ENCODE measurements at regions not wholly inside any gene's neighbourhood (a gene's known extent, or its start where the extent isn't known, plus 50 kb on each side); places are given as distances from the start of the nearest gene placed in this dataset.

- Histone ChIP-seq H3K36me3 (ENCODE audit: control insufficient read depth in 2 of 4, insufficient read depth in 4 of 4, low read length in 3 of 4) (no peaks in the 10 kb centered on the region), H2BK120ac (replicated peaks; ENCODE audit: low read depth, low read length) (no peak overlapping the region), H3K9ac (replicated peaks in 1 of 4; ENCODE audit: extremely low read depth in 1 of 4, low read depth in 3 of 4, low read length in 3 of 4) (no peak overlapping the region), H3K79me2 (ENCODE audit: control insufficient read depth in 1 of 2, insufficient read depth in 2 of 2, low read length in 2 of 2) (no peaks in the 10 kb centered on the region), H3K9me3 (ENCODE audit: insufficient read depth in 2 of 2, low read depth in 1 of 2, low read length in 1 of 2) (no peaks in the 10 kb centered on the region), H2AFZ (ENCODE audit: low read length) (no peak overlapping the region), H3K56ac (replicated peaks; ENCODE audit: insufficient read length, low read depth, low read length) (no peak overlapping the region), H3K14ac (ENCODE audit: insufficient read length) (no peak overlapping the region), H3K4me3 (ENCODE audit: extremely low read depth in 1 of 4, insufficient read depth in 2 of 4, low read depth in 3 of 4, low read length in 4 of 4) (no peak overlapping the region), H3K18ac (ENCODE audit: extremely low read depth, low read length) (no peak overlapping the region), H3K4ac (replicated peaks; ENCODE audit: insufficient read length, low read depth, low read length) (no peak overlapping the region), H2BK15ac (ENCODE audit: low read length) (no peak overlapping the region), H2AK5ac (ENCODE audit: low read depth, low read length) (no peak overlapping the region), H4K20me1 (replicated peaks in 1 of 2; ENCODE audit: control insufficient read depth in 1 of 2, insufficient read depth in 2 of 2, low read length in 2 of 2) (no peaks in the 10 kb centered on the region), H2BK5ac (ENCODE audit: low read depth, low read length) (no peak overlapping the region), H3K4me2 (ENCODE audit: insufficient read depth in 1 of 2, low read depth in 2 of 2, low read length in 2 of 2) (no peak overlapping the region), H2BK12ac (ENCODE audit: low read depth, low read length) (no peak overlapping the region), H4K91ac (replicated peaks; ENCODE audit: insufficient read length, low read length) (no peak overlapping the region), H4K5ac (ENCODE audit: insufficient read length, low read depth, low read length) (no peak overlapping the region), H4K8ac (ENCODE audit: extremely low read depth, insufficient read depth, low read length) (no peak overlapping the region), H3K23me2 (ENCODE audit: low read depth, low read length) (no peaks in the 10 kb centered on the region), H3K4me1 (replicated peaks in 1 of 4; ENCODE audit: control insufficient read depth in 3 of 4, insufficient read depth in 4 of 4, low read length in 3 of 4) (no peaks in the 10 kb centered on the region), H3K23ac (ENCODE audit: insufficient read length) (no peak overlapping the region), H3K27ac (ENCODE audit: low read depth, low read length) (no peak overlapping the region), H2BK20ac (ENCODE audit: low read length) (no peak overlapping the region), H3K79me1 (ENCODE audit: low read depth, low read length) (no peaks in the 10 kb centered on the region), H3K27me3 (replicated peaks in 1 of 4; ENCODE audit: control insufficient read depth in 3 of 4, extremely low read depth in 1 of 4, insufficient read depth in 3 of 4, low read length in 3 of 4) (no peaks in the 10 kb centered on the region)
- 94% methylated on average over 1 of the region's 1 CpG; no CpG with 5 or more reads in 1 of the 2 experiments for WGBS, 2 experiments (ENCODE audit: extremely low coverage in 1 of 2, insufficient coverage in 1 of 2, insufficient read length in 1 of 2, insufficient replicate concordance in 2 of 2, low coverage in 1 of 2, low lambda C conversion rate in 2 of 2, missing lambda C conversion rate in 1 of 2)
- ChIA-PET CTCF (ENCODE audit: partially characterized antibody) (interaction anchor here (1.4 kb wide), 1 partner anchor 35 kb away, joined by 3 read pairs; no protein-coding TSS in a partner anchor), POLR2A (ENCODE audit: partially characterized antibody) (no interaction called here)
- FAIRE-seq (no peak), DNase-seq (ENCODE audit: low read depth in 1 of 2, low spot score in 2 of 2) (no peak)
- TF ChIP-seq SAP30 (IDR thresholded peaks at IDR 0.05; ENCODE audit: insufficient read depth, insufficient replicate concordance, low read length) (no peak), JUN (IDR thresholded peaks at IDR 0.05; ENCODE audit: low read depth, low read length) (no peak), BACH1 (IDR thresholded peaks at IDR 0.05; ENCODE audit: low read length) (no peak), KDM1A (IDR thresholded peaks at IDR 0.05; ENCODE audit: borderline replicate concordance, low read length) (no peak), SIN3A (conservative IDR thresholded peaks at IDR 0.05 in 1 of 2, IDR thresholded peaks at IDR 0.05 in 1 of 2; ENCODE audit: low read depth in 1 of 2, low read length in 2 of 2) (no peak), POLR2AphosphoS5 (IDR thresholded peaks at IDR 0.05; ENCODE audit: low read depth, low read length) (no peak), ATF2 (IDR thresholded peaks at IDR 0.05; ENCODE audit: low read length) (no peak), CBX5 (IDR thresholded peaks at IDR 0.05; ENCODE audit: low read depth, low read length) (no peak)
These were observed 496.2 kb downstream of the ARHGEF28 start for GRCh38 chr5:74122175-74122574.
